ENCODE measurements at regions not wholly inside any gene's neighbourhood (a gene's known extent, or its start where the extent isn't known, plus 50 kb on each side); places are given as distances from the start of the nearest gene placed in this dataset.

DNA sequence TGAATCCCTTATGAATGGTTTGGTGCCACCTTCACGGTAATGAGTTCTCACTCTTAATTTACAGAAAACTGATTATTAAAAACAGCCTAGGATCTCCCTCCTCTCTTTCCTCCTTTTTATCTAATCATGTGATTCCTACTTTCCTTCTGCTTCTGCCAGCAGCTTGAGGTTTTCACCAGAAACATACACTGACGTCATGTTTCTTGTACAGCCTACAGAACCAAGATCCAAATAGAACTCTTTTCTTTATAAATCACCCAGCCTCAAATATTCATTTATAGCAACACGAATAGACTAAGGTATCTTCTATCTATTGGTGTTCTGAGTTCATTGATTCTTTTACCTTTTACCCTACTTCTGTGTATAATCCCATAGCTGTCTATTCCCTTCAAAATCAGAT is 388.9 kb upstream of the CDH10 start:
- TF ChIP-seq JUNB (IDR thresholded peaks at IDR 0.05) (no peak), CTCF (IDR thresholded peaks at IDR 0.05) (no peak), MYC (IDR thresholded peaks at IDR 0.05; ENCODE audit: borderline replicate concordance, low read length) (no peak), POLR2A (IDR thresholded peaks at IDR 0.05; ENCODE audit: low read length) (no peak), ESRRA (IDR thresholded peaks at IDR 0.05; ENCODE audit: borderline replicate concordance, low read length) (no peak)
